ENCODE measurements at regions not wholly inside any gene's neighbourhood (a gene's known extent, or its start where the extent isn't known, plus 50 kb on each side); places are given as distances from the start of the nearest gene placed in this dataset.
"Not testable (repeated sequence)": the region's sequence is repeated elsewhere in the genome, so short reads cannot be mapped to it uniquely, and the experiment has no call there.

- not testable (repeated sequence) for H3K4me1 Mint-ChIP-seq (ENCODE audit: low read depth); DNase-seq (ENCODE audit: low spot score); H3K27ac Mint-ChIP-seq; H3K9me3 Mint-ChIP-seq; H3K4me3 Mint-ChIP-seq; H3K27me3 Mint-ChIP-seq (ENCODE audit: low read depth)
- H3K36me3 Mint-ChIP-seq (ENCODE audit: low read depth), result peaks cover 12% of the 10 kb centered on the region
These were observed 114.7 kb downstream of the NBPF8 start for GRCh38 chr1:120529475-120530089.

- H3K27ac Mint-ChIP-seq; H3K4me3 Mint-ChIP-seq; DNase-seq (ENCODE audit: low spot score); H3K9me3 Mint-ChIP-seq; H3K27me3 Mint-ChIP-seq (ENCODE audit: low read depth): not testable (repeated sequence)
- Mint-ChIP-seq H3K4me1 (ENCODE audit: low read depth) (peaks cover 13% of the 10 kb centered on the region), H3K36me3 (ENCODE audit: low read depth) (peaks cover 15% of the 10 kb centered on the region)
These were observed 116.6 kb downstream of the NBPF8 start for GRCh38 chr1:120531455-120531854.

- H3K27ac Mint-ChIP-seq, result peak overlapping the region; percentile 96
- H3K4me1 Mint-ChIP-seq (ENCODE audit: low read depth), result peaks cover 13% of the 10 kb centered on the region
- H3K4me3 Mint-ChIP-seq, result peak overlapping the region; percentile 76
- H3K36me3 Mint-ChIP-seq (ENCODE audit: low read depth), result peaks cover 17% of the 10 kb centered on the region
- H3K9me3 Mint-ChIP-seq; H3K27me3 Mint-ChIP-seq (ENCODE audit: low read depth); DNase-seq (ENCODE audit: low spot score): not testable (repeated sequence)
These were observed 119.7 kb downstream of the NBPF8 start for GRCh38 chr1:120534361-120535047.

GRCh38 chr1:120535052-120535451, 120.2 kb downstream of the NBPF8 start:
- Mint-ChIP-seq H3K4me1 (ENCODE audit: low read depth) (peaks cover 13% of the 10 kb centered on the region), H3K36me3 (ENCODE audit: low read depth) (peaks cover 17% of the 10 kb centered on the region), H3K27ac (peak overlapping the region; percentile 96), H3K4me3 (peak overlapping the region; percentile 76)
- DNase-seq (ENCODE audit: low spot score); H3K27me3 Mint-ChIP-seq (ENCODE audit: low read depth); H3K9me3 Mint-ChIP-seq: not testable (repeated sequence)

GRCh38 chr1:120541394-120541793, 126.6 kb downstream of the NBPF8 start:
- H3K36me3 Mint-ChIP-seq (ENCODE audit: low read depth); H3K4me3 Mint-ChIP-seq; DNase-seq (ENCODE audit: low spot score); H3K9me3 Mint-ChIP-seq; H3K4me1 Mint-ChIP-seq (ENCODE audit: low read depth); H3K27me3 Mint-ChIP-seq (ENCODE audit: low read depth); H3K27ac Mint-ChIP-seq: not testable (repeated sequence)

- H3K27me3 Mint-ChIP-seq (ENCODE audit: low read depth); H3K27ac Mint-ChIP-seq; H3K36me3 Mint-ChIP-seq (ENCODE audit: low read depth); H3K9me3 Mint-ChIP-seq; H3K4me3 Mint-ChIP-seq; H3K4me1 Mint-ChIP-seq (ENCODE audit: low read depth); DNase-seq (ENCODE audit: low spot score): not testable (repeated sequence)
These were observed 127.5 kb downstream of the NBPF8 start for GRCh38 chr1:120542365-120542764.

- not testable (repeated sequence) for H3K9me3 Mint-ChIP-seq; H3K27ac Mint-ChIP-seq; DNase-seq (ENCODE audit: low spot score); H3K27me3 Mint-ChIP-seq (ENCODE audit: low read depth); H3K4me1 Mint-ChIP-seq (ENCODE audit: low read depth); H3K4me3 Mint-ChIP-seq; H3K36me3 Mint-ChIP-seq (ENCODE audit: low read depth)
These were observed 128.1 kb downstream of the NBPF8 start for GRCh38 chr1:120542940-120543339.

- H3K27me3 Mint-ChIP-seq (ENCODE audit: low read depth); H3K4me3 Mint-ChIP-seq; H3K9me3 Mint-ChIP-seq; H3K4me1 Mint-ChIP-seq (ENCODE audit: low read depth); H3K27ac Mint-ChIP-seq; H3K36me3 Mint-ChIP-seq (ENCODE audit: low read depth): not testable (repeated sequence)
- DNase-seq (ENCODE audit: low spot score), result peak; percentile 52
These were observed 129.6 kb downstream of the NBPF8 start for GRCh38 chr1:120544434-120544833.

GRCh38 chr1:120550335-120550734, 135.5 kb downstream of the NBPF8 start:
- H3K27me3 Mint-ChIP-seq (ENCODE audit: low read depth); DNase-seq (ENCODE audit: low spot score); H3K4me1 Mint-ChIP-seq (ENCODE audit: low read depth); H3K4me3 Mint-ChIP-seq; H3K27ac Mint-ChIP-seq; H3K9me3 Mint-ChIP-seq; H3K36me3 Mint-ChIP-seq (ENCODE audit: low read depth): not testable (repeated sequence)

- H3K36me3 Mint-ChIP-seq (ENCODE audit: low read depth); H3K4me1 Mint-ChIP-seq (ENCODE audit: low read depth); H3K9me3 Mint-ChIP-seq; H3K27ac Mint-ChIP-seq; DNase-seq (ENCODE audit: low spot score); H3K27me3 Mint-ChIP-seq (ENCODE audit: low read depth): not testable (repeated sequence)
- H3K4me3 Mint-ChIP-seq, result peak overlapping the region; percentile 63
These were observed 137.4 kb downstream of the NBPF8 start for GRCh38 chr1:120552190-120552589.

- H3K27me3 Mint-ChIP-seq (ENCODE audit: low read depth); DNase-seq (ENCODE audit: low spot score); H3K27ac Mint-ChIP-seq; H3K36me3 Mint-ChIP-seq (ENCODE audit: low read depth); H3K4me1 Mint-ChIP-seq (ENCODE audit: low read depth); H3K9me3 Mint-ChIP-seq: not testable (repeated sequence)
- H3K4me3 Mint-ChIP-seq, result peak overlapping the region; percentile 82
These were observed 142.9 kb downstream of the NBPF8 start for GRCh38 chr1:120557605-120558302.

GRCh38 chr1:120558303-120559060, 143.6 kb downstream of the NBPF8 start:
- Mint-ChIP-seq H3K4me3 (peak overlapping the region; percentile 71), H3K27ac (peak overlapping the region; percentile 62)
- not testable (repeated sequence) for H3K36me3 Mint-ChIP-seq (ENCODE audit: low read depth); H3K4me1 Mint-ChIP-seq (ENCODE audit: low read depth); H3K27me3 Mint-ChIP-seq (ENCODE audit: low read depth); H3K9me3 Mint-ChIP-seq
- DNase-seq (ENCODE audit: low spot score), result peak; percentile 67

GRCh38 chr1:120561767-120562166, 146.9 kb downstream of the NBPF8 start:
- not testable (repeated sequence) for H3K27me3 Mint-ChIP-seq (ENCODE audit: low read depth); H3K36me3 Mint-ChIP-seq (ENCODE audit: low read depth); DNase-seq (ENCODE audit: low spot score); H3K9me3 Mint-ChIP-seq; H3K4me1 Mint-ChIP-seq (ENCODE audit: low read depth)
- peak overlapping the region; percentile 49 for H3K27ac Mint-ChIP-seq
- peak overlapping the region; percentile 34 for H3K4me3 Mint-ChIP-seq

- not testable (repeated sequence) for H3K27me3 Mint-ChIP-seq (ENCODE audit: low read depth); H3K27ac Mint-ChIP-seq; H3K4me1 Mint-ChIP-seq (ENCODE audit: low read depth); H3K36me3 Mint-ChIP-seq (ENCODE audit: low read depth); DNase-seq (ENCODE audit: low spot score); H3K9me3 Mint-ChIP-seq; H3K4me3 Mint-ChIP-seq
These were observed 150.6 kb downstream of the NBPF8 start for GRCh38 chr1:120565396-120565795.

Data from T-helper 2 cell treated with Interferon-gamma antibody and Interleukin-4, amounts not matched to agents 5 μg/mL and 100 μg/mL, for 36 hours (primary cell).